Neuronal stem cell (in vitro differentiated cells): ENCODE measurements at regions not wholly inside any gene's neighbourhood (a gene's known extent, or its start where the extent isn't known, plus 50 kb on each side); places are given as distances from the start of the nearest gene placed in this dataset.

Experiments used
- DNase-seq: peaks from one replicate; pipeline ENCODE4 v3.0.0-alpha.2; 2013; ENCODE audit warnings: low spot score
- H2AFZ ChIP-seq: one replicate; pipeline ENCODE4 v1.6.1; 2013; ENCODE audit warnings: mild to moderate bottlenecking, low read length, inconsistent platforms
- H2AK5ac ChIP-seq: 2 replicates; pipeline ENCODE4 v1.6.1; 2013; ENCODE audit warnings: low read depth, mild to moderate bottlenecking, inconsistent platforms, low read length, moderate library complexity, mixed read lengths
- H2BK120ac ChIP-seq: 2 replicates; pipeline ENCODE4 v1.6.1; 2013; ENCODE audit warnings: low read depth, mild to moderate bottlenecking, inconsistent platforms, low read length, moderate library complexity, mixed read lengths
- H2BK12ac ChIP-seq: one replicate; pipeline ENCODE4 v1.6.1; 2013; ENCODE audit warnings: low read length, inconsistent platforms
- H2BK15ac ChIP-seq: 2 replicates; pipeline ENCODE4 v1.6.1; 2013; ENCODE audit warnings: mild to moderate bottlenecking, low read length, inconsistent platforms, mixed read lengths
- H2BK5ac ChIP-seq: one replicate; pipeline ENCODE4 v1.6.1; 2013; ENCODE audit warnings: inconsistent platforms, mild to moderate bottlenecking, low read length, moderate library complexity
- H3K14ac ChIP-seq: one replicate; pipeline ENCODE4 v1.6.1; 2013; ENCODE audit warnings: low read length, inconsistent platforms
- H3K18ac ChIP-seq: 2 replicates; pipeline ENCODE4 v1.6.1; 2013; ENCODE audit warnings: low read length, inconsistent platforms
- H3K23ac ChIP-seq: 2 replicates; pipeline ENCODE4 v1.6.1; 2013; ENCODE audit warnings: low read depth, mild to moderate bottlenecking, mixed read lengths, low read length, inconsistent platforms; ENCODE audit not compliant: poor library complexity
- H3K27ac ChIP-seq: replicated peaks from 3 replicates; pipeline ENCODE4 v1.5.1; 2013; ENCODE audit warnings: low read length, inconsistent platforms
- H3K27me3 ChIP-seq, 3 experiments: 2 replicates each; pipeline ENCODE4 v1.6.1; 2013; ENCODE audit warnings: low read length in 3 of 3, mild to moderate bottlenecking in 2 of 3, inconsistent platforms in 1 of 3, low read depth in 1 of 3, mixed read lengths in 1 of 3, moderate library complexity in 1 of 3; ENCODE audit not compliant: control insufficient read depth in 3 of 3, insufficient read depth in 3 of 3
- H3K36me3 ChIP-seq, 2 donors: replicated peaks in 1 of 2; 2 replicates each; pipeline ENCODE4 v1.6.1; 2013; ENCODE audit warnings: low read length in 2 of 2; ENCODE audit not compliant: control insufficient read depth in 2 of 2, insufficient read depth in 2 of 2
- H3K4ac ChIP-seq: 2 replicates; pipeline ENCODE4 v1.6.1; 2013; ENCODE audit warnings: inconsistent platforms, mild to moderate bottlenecking, low read length, moderate library complexity
- H3K4me1 ChIP-seq, 2 donors: 1 replicate in 1 of 2; 2 replicates in 1 of 2; pipeline ENCODE4 v1.6.1; 2013; ENCODE audit warnings: low read length in 2 of 2, low read depth in 1 of 2; ENCODE audit not compliant: control insufficient read depth in 2 of 2, insufficient read depth in 1 of 2
- H3K4me2 ChIP-seq: one replicate; pipeline ENCODE4 v1.6.1; 2013; ENCODE audit warnings: mild to moderate bottlenecking, low read length, inconsistent platforms; ENCODE audit not compliant: insufficient read depth, poor library complexity, severe bottlenecking
- H3K4me3 ChIP-seq, 2 donors: 2 replicates each; pipeline ENCODE4 v1.5.1; 2013; ENCODE audit warnings: low read length in 2 of 2, mild to moderate bottlenecking in 2 of 2, inconsistent platforms in 1 of 2, moderate library complexity in 1 of 2
- H3K79me1 ChIP-seq: one replicate; pipeline ENCODE4 v1.6.1; 2013; ENCODE audit warnings: low read depth, mild to moderate bottlenecking, inconsistent platforms, low read length, moderate library complexity
- H3K9ac ChIP-seq: one replicate; pipeline ENCODE4 v1.6.1; 2013; ENCODE audit warnings: mild to moderate bottlenecking, low read depth, low read length, inconsistent platforms; ENCODE audit not compliant: poor library complexity
- H3K9me3 ChIP-seq, 2 donors: replicated peaks in 1 of 2; 2 replicates each; pipeline versions ENCODE3 to v1.6.1; 2013; ENCODE audit warnings: low read length in 2 of 2, mild to moderate bottlenecking in 2 of 2, inconsistent platforms in 1 of 2, low read depth in 1 of 2, mixed read lengths in 1 of 2, moderate library complexity in 1 of 2; ENCODE audit not compliant: control insufficient read depth in 2 of 2, insufficient read depth in 1 of 2
- H4K8ac ChIP-seq: one replicate; pipeline ENCODE4 v1.6.1; 2013; ENCODE audit warnings: low read depth, mild to moderate bottlenecking, inconsistent platforms, low read length, moderate library complexity
- H4K91ac ChIP-seq: one replicate; pipeline ENCODE4 v1.6.1; 2013; ENCODE audit warnings: low read length, low read depth, mild to moderate bottlenecking, inconsistent platforms; ENCODE audit not compliant: poor library complexity
- WGBS, 2 donors: extraction: QIAGEN DNeasy Blood & Tissue Kit; methylation state at CpG; one replicate each; pipeline ENCODE4 v1.1.7; 2013; ENCODE audit warnings: missing lambda C conversion rate in 2 of 2, mixed read lengths in 1 of 2; ENCODE audit not compliant: insufficient read length in 2 of 2, insufficient replicate concordance in 1 of 2; ENCODE audit errors: extremely low coverage in 2 of 2; 5-methylcytosine and 5-hydroxymethylcytosine counted together

- Histone ChIP-seq H3K27ac (no peak overlapping the region), H3K4me3 (no peak overlapping the region), H3K79me1 (no peaks in the 10 kb centered on the region), H3K27me3 (peaks cover 0 to 7% (median 0%) of the 10 kb centered on the region in 3 experiments), H4K91ac (no peak overlapping the region), H3K36me3 (no peaks in the 10 kb centered on the region), H3K18ac (no peak overlapping the region), H3K9me3 (no peaks in the 10 kb centered on the region), H3K14ac (no peak overlapping the region), H2AK5ac (no peak overlapping the region), H2BK5ac (no peak overlapping the region), H3K23ac (no peak overlapping the region), H3K4me2 (no peak overlapping the region), H2BK15ac (no peak overlapping the region), H4K8ac (no peak overlapping the region), H2AFZ (no peak overlapping the region), H3K9ac (no peak overlapping the region), H3K4ac (no peak overlapping the region), H2BK12ac (no peak overlapping the region), H2BK120ac (no peak overlapping the region), H3K4me1 (peaks cover 4 to 6% of the 10 kb centered on the region in 2 donors)
- no peak for DNase-seq
- no CpG with 5 or more reads among the region's 3 CpGs for WGBS, 2 donors
Observed at GRCh38 chr1:163414778-163415177, 93.0 kb downstream of the NUF2 start.

GRCh38 chr1:163421701-163422100, 99.9 kb downstream of the NUF2 start:
- H2BK5ac ChIP-seq: no peak overlapping the region
- H3K14ac ChIP-seq: no peak overlapping the region
- no peak overlapping the region for H3K4me2 ChIP-seq
- no peak overlapping the region for H3K9ac ChIP-seq
- no peak overlapping the region for H2AK5ac ChIP-seq
- H3K79me1 ChIP-seq: no peaks in the 10 kb centered on the region
- H3K18ac ChIP-seq: no peak overlapping the region
- no peak overlapping the region for H3K23ac ChIP-seq
- H3K4ac ChIP-seq: no peak overlapping the region
- DNase-seq: no peak
- no peak overlapping the region for H2BK120ac ChIP-seq
- no peak overlapping the region for H2BK15ac ChIP-seq
- no peak overlapping the region for H4K91ac ChIP-seq
- H4K8ac ChIP-seq: no peak overlapping the region
- H3K9me3 ChIP-seq: no peaks in the 10 kb centered on the region
- no peaks in the 10 kb centered on the region for H3K36me3 ChIP-seq
- no peak overlapping the region for H2BK12ac ChIP-seq
- no CpG with 5 or more reads among the region's 2 CpGs for WGBS, 2 donors
- H2AFZ ChIP-seq: no peak overlapping the region
- H3K4me1 ChIP-seq: no peaks in the 10 kb centered on the region
- no peak overlapping the region for H3K27ac ChIP-seq
- no peak overlapping the region for H3K4me3 ChIP-seq
- H3K27me3 ChIP-seq: no peaks in the 10 kb centered on the region

- H2BK12ac ChIP-seq: no peak overlapping the region
- H3K4me2 ChIP-seq: no peak overlapping the region
- H4K91ac ChIP-seq: no peak overlapping the region
- no peak overlapping the region for H3K9ac ChIP-seq
- H3K36me3 ChIP-seq: no peaks in the 10 kb centered on the region
- H4K8ac ChIP-seq: no peak overlapping the region
- H2BK5ac ChIP-seq: no peak overlapping the region
- H3K4me1 ChIP-seq: no peaks in the 10 kb centered on the region
- DNase-seq: no peak
- no peak overlapping the region for H3K4ac ChIP-seq
- no peak overlapping the region for H2BK120ac ChIP-seq
- no peak overlapping the region for H2AK5ac ChIP-seq
- no peak overlapping the region for H2AFZ ChIP-seq
- H3K4me3 ChIP-seq: no peak overlapping the region
- no peaks in the 10 kb centered on the region for H3K27me3 ChIP-seq
- no peak overlapping the region for H2BK15ac ChIP-seq
- no peak overlapping the region for H3K23ac ChIP-seq
- WGBS, 2 donors: 100% methylated on average over 1 to 3 of the region's 27 CpGs
- H3K18ac ChIP-seq: peak overlapping the region; percentile 66
- no peaks in the 10 kb centered on the region for H3K79me1 ChIP-seq
- no peak overlapping the region for H3K14ac ChIP-seq
- H3K27ac ChIP-seq: no peak overlapping the region
- H3K9me3 ChIP-seq: no peaks in the 10 kb centered on the region
Observed at GRCh38 chr1:163422738-163423404, 101.1 kb downstream of the NUF2 start.

GRCh38 chr1:163426505-163427251, 104.9 kb downstream of the NUF2 start:
- no peak overlapping the region for H3K4me2 ChIP-seq
- no peak overlapping the region for H3K23ac ChIP-seq
- no peak overlapping the region for H4K91ac ChIP-seq
- no peak overlapping the region for H2BK120ac ChIP-seq
- H3K4ac ChIP-seq: no peak overlapping the region
- H3K4me3 ChIP-seq: no peak overlapping the region
- H3K27ac ChIP-seq: no peak overlapping the region
- no peaks in the 10 kb centered on the region for H3K9me3 ChIP-seq
- H2BK15ac ChIP-seq: no peak overlapping the region
- no peak overlapping the region for H3K9ac ChIP-seq
- no peaks in the 10 kb centered on the region for H3K4me1 ChIP-seq
- no peak overlapping the region for H3K18ac ChIP-seq
- H2AK5ac ChIP-seq: no peak overlapping the region
- no peak overlapping the region for H3K14ac ChIP-seq
- H2BK5ac ChIP-seq: no peak overlapping the region
- WGBS, 2 donors: no CpG with 5 or more reads among the region's 2 CpGs
- DNase-seq: no peak
- H2BK12ac ChIP-seq: no peak overlapping the region
- H3K27me3 ChIP-seq: no peaks in the 10 kb centered on the region
- H4K8ac ChIP-seq: no peak overlapping the region
- H3K36me3 ChIP-seq: no peaks in the 10 kb centered on the region
- no peaks in the 10 kb centered on the region for H3K79me1 ChIP-seq
- H2AFZ ChIP-seq: no peak overlapping the region
